ENCODE measurements at regions not wholly inside any gene's neighbourhood (a gene's known extent, or its start where the extent isn't known, plus 50 kb on each side); places are given as distances from the start of the nearest gene placed in this dataset.

DNA sequence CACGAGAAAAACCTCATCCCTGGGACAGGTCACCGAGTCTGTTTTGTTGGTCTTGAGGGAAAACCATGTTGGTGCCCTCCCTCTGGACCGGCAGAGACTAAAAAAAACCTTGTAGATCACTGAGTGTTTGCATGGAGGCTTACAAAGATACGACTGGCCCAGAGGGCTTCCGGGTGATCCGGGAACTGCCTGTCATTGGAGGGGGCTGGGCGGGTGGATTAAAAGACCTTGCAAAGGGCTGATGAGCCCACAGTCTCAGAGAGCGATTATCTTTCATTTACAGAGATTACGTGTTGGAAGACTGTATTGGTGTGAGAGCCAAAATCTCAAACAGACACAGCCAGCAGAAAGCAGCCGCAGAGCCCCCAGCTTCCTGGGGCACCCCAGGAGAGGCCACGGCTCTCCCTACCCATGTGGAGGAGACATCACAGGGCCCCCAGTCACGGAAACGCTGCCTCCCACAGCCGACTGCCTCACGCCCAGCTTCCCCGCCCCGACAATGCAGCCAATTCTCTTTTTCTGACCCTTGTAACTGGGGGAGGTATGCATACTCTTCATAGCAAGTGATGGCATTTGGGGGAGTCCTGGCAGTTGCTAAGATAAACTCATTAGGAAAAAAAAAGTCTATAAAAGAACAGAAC, 426.4 kb downstream of the CTTN start:
- no peak for DNase-seq (ENCODE audit: low spot score)

GRCh38 chr11:70825893-70826540, 426.4 kb downstream of the SHANK2 start:
- no peak for DNase-seq (ENCODE audit: low spot score)

DNA sequence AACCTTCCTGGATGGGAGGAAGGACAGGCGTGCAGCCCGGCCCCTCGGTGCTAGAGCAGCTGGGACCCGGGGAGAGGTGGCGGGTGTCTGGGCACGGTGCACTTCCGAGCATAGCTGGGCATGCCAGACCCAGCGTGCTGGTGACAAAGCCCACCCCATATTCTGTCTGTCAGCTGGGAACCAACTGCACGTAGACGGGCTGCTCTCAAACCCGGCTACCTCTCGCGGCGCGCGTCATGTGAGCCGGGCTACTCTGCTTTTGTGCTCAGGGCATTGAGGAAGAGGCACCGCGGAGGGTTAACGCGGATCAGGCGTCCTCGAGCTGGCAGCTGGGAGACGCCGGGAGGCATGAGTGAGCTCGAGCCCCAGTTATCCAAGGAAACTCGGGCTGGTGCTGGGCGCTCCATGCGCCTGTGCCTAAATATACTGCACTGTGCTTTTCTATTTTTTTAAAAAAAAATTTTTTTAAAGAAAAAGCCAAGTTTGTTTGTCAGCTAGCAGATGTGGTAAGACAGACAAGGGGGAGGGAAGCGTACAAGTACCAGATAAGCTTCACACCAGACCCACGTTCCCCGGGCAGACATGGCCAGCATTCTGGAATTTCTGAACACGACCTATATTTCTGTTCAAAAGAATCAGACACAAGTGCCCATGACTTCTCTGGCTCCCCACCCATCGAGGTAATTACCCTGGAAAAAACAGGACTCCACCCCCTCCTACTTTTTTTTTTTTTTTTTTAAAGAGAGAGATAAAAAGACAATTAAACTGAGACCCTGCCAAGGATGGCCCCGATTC, 425.6 kb downstream of the SHANK2 start:
- no peak for DNase-seq (ENCODE audit: low spot score)

GRCh38 chr11:70828593-70829082, 423.7 kb downstream of the SHANK2 start:
- DNase-seq (ENCODE audit: low spot score), result no peak

DNA sequence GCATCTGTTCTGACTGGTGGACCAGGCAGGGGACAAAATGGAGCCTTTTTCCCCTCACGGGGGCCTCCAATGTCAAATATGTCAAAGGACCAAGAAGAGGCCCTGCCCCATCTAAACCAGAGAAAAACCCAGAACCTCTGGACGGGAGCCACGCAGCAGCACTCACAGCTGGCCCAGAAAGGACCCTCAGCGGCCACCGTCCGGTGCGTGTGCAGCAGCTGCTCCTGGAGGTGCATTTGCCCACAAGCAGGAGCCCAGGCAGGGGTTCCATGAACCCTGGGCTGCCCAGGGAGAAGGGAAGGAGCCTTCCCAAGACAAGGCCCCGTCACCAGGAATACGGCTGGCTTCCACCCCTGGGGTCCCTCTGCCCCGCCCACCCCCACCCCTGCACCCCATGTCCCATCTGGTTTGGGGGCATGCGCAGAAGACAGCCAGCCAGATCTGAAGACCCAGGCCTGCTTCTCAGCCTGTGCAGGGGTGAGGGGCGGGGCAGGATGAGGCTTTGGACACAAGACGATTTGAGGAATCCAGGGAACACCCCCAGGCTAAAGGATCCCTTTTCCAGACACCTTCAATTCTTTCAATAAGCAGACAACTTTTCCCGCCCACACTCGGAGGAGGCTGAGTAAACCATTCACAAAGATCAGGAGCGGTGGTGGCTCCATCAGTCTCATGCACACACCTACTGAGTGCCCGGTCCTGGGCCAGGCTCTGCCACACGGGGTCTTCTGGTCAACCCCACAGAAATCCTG, 423.1 kb downstream of the SHANK2 start:
- DNase-seq (ENCODE audit: low spot score), result no peak

GRCh38 chr11:70829886-70830272, 422.5 kb downstream of the SHANK2 start:
- no peak for DNase-seq (ENCODE audit: low spot score)

DNA sequence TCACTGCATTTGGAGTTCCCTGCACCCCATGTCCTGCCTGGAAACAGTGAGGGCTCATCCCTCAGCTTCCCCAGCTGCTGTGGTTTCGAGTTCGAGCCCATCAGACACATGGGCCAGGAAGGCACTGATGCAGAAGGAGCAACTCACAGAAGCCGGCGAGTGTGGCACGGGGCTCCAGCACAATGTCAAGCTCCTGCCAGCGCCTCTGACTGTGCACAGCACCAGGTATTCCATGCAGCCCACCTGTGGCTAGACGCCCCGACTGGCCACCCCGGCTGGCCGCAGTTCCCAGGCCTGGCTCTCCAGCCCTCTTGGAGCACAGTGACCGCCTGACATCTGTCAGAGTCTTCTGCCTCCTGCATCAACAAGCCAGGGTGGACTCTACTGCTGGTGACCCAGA, 419.4 kb downstream of the SHANK2 start:
- no peak for DNase-seq (ENCODE audit: low spot score)

GRCh38 chr11:70833554-70833953, 418.8 kb downstream of the SHANK2 start:
- no peak for DNase-seq (ENCODE audit: low spot score)

DNA sequence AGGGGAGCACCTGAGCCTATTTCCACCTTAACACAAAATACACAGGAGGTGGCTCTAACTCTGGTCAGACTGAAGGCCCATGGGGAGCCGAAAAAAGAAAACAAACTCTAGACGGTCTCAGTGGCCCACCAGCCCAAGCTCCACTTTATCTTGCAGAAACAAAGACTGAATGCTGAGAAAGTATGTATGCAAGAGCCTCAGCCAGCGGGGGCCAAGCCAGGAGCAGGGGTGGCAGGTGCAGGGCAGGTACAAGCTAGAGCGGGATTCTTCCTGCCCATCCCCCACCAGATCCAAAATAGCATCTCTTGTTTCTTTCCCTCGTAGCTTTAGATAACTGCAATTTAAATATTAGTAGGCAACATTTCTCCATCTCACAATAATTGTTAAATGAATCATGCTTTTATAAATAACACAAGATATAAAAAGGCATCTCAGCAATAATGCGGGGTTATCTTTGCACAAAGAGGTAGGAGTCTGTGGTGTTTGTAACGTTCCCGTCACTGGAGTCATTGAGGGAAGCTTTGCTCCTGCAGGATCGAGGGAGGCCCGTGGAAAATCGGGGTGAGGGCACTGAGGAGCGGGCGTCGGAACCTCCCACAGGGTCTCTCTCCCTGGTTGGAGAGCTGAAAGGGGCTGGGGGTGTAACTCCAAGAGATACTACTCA, 418.0 kb downstream of the SHANK2 start:
- no peak for DNase-seq (ENCODE audit: low spot score)

GRCh38 chr11:70834984-70835560, 417.3 kb downstream of the SHANK2 start:
- no peak for DNase-seq (ENCODE audit: low spot score)

DNA sequence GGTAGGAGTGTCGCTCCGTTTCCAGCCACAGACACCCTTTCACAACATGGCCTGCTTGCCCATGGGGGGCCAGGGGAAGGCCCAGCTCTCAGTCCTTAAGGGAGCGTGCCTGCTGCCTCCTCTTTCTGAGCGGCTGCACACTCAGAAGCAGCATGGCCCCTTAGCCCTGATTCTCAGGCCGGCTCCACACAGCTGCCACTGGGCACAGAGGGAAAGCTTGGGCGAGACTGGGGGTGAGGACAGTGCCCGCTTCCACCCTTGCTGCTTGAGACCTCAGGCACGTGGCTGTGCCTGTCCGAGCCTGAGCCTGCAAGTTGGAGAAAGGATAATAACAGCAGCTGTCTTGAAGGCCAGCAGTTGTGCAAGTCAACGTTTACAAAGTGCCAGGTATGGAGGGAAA, 416.3 kb downstream of the SHANK2 start:
- DNase-seq (ENCODE audit: low spot score), result no peak

DNA sequence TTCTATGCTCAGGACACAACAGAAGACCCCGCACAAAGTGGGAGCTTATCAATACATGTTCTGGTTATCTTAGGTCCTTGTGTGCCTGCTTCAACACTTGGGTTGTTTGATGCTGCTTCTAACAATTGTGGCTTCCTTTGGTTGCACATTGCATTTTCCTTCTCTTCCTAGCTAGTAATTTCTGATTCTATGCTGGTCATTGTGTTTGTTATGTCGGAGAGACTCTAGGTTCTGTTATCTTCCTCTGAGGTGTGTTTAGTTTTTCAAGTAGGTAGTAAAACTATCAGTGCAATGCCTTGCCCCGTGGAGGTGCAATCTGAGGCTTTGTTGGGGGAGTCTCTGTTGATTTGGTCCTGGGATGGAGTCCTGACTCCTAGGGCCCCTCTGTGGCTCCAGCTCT, 414.2 kb downstream of the SHANK2 start:
- no peak for DNase-seq (ENCODE audit: low spot score)

DNA sequence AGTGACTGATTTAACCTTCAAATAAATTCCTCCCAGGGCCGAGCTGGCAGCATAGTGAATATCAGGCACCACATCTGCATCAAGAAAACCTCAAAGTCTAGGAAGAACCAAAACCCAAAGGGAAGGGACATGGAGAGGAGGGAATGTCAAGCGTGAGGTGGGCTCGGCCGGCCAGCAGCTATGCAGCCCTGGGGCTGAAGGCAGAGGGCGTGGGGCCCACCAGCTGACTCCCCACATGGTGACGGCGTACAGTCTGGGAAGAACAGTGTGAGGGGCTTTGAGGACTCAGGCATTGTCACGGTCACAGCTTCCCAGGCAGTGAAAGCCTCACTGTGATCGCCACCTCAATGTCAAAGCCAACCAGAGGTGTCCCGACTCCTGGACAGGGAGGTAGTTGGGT, 412.5 kb downstream of the SHANK2 start:
- no peak for DNase-seq (ENCODE audit: low spot score)

DNA sequence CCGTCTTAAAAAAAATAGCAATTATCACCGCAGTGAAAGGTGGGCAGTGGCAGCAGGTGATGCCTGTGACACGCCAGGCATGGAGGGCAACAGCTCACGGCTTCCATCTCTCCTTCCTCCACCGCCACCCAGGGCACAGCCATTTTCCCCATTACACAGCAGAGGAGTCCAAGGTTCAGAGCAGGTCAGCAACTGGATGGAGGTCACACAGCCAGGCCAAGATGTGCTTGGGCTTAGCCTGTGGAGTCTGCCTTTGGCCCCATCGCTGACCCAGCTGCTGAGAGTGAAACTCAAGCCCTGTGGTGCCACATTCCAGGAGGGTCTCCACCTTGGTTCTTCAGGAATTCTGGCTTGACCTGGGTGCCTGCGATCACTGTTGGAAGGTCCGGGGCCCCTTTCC, 411.1 kb downstream of the SHANK2 start:
- DNase-seq (ENCODE audit: low spot score), result no peak

- DNase-seq (ENCODE audit: low spot score), result no peak
Observed at GRCh38 chr11:70842256-70842655, 410.1 kb downstream of the SHANK2 start.

GRCh38 chr11:70842701-70843100, 409.7 kb downstream of the SHANK2 start:
- DNase-seq (ENCODE audit: low spot score), result no peak

DNA sequence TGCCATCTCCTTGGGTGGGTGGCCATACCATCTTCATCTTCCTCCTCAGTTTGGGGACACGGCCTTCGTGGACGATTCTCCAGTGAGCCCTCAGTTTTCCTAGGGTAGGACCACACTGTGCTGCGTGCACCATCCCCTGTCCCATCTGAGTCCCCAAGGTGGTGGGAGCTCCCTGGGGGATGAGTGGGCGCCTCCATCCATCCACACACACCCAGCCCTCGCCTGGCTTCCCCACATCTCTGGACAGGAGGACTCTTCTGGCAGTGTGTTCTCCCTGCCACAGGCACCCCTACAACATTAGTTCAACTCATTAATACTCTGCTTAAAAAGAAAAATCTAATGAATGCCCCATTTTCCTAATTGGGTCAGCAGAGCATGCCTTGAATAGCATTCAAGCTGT, 408.5 kb downstream of the SHANK2 start:
- DNase-seq (ENCODE audit: low spot score), result no peak

- no peak for DNase-seq (ENCODE audit: low spot score)
Observed at GRCh38 chr11:70844387-70844786, 408.0 kb downstream of the SHANK2 start.

DNA sequence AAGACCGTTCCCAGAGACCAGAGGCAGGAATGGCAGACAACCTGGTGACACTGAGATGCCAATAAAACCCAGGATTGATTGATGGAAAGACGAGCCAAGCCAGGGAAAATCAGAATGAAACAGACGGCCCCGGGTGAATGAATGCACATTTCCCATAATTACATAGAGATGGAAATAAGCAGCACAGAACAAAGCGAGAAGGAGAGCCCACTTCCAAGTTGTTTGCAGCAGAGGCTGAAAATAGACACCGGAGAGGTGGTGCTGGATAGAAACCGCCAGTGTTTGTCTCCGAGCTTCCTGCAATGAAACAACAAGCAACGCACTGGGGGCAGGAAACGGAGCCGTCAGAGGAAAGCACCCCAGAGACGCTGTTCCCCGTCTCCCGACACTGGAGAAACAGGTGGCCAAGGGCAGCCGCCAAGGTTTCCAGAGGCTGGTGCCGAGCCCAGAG, 406.8 kb downstream of the SHANK2 start:
- DNase-seq (ENCODE audit: low spot score), result no peak

GRCh38 chr11:70846781-70847655, 405.4 kb downstream of the SHANK2 start:
- no peak for DNase-seq (ENCODE audit: low spot score)

All from HuH-7 (cell line).